GM12873 (cell line): ENCODE measurements at regions not wholly inside any gene's neighbourhood (a gene's known extent, or its start where the extent isn't known, plus 50 kb on each side); places are given as distances from the start of the nearest gene placed in this dataset.

Experiments used
- CTCF ChIP-seq: IDR thresholded peaks from 2 replicates; pipeline ENCODE4 v1.5.1; 2012; ENCODE audit warnings: low read depth, mild to moderate bottlenecking, moderate library complexity, low read length, control low read depth; ENCODE audit not compliant: insufficient read depth; ENCODE audit errors: missing control alignments

- TF ChIP-seq CTCF = no peak
Observed at GRCh38 chr7:136050462-136050847, 73.3 kb upstream of the MTPN start.

GRCh38 chr7:136049818-136050461 lies 72.8 kb upstream of the MTPN start:
- TF ChIP-seq CTCF = no peak

GRCh38 chr7:136049117-136049516 lies 72.0 kb upstream of the MTPN start:
- TF ChIP-seq CTCF = no peak

GRCh38 chr7:136046548-136046947 lies 69.4 kb upstream of the MTPN start:
- no peak for TF ChIP-seq CTCF

- no peak for TF ChIP-seq CTCF
Observed at GRCh38 chr7:136045992-136046391, 68.8 kb upstream of the MTPN start.

GRCh38 chr7:136045181-136045580 lies 68.0 kb upstream of the MTPN start:
- no peak for TF ChIP-seq CTCF

- TF ChIP-seq CTCF = no peak
Observed at GRCh38 chr7:136039577-136040345, 62.6 kb upstream of the MTPN start.
